ENCODE measurements at regions not wholly inside any gene's neighbourhood (a gene's known extent, or its start where the extent isn't known, plus 50 kb on each side); places are given as distances from the start of the nearest gene placed in this dataset.

GRCh38 chr5:145579301-145579700, 255.8 kb downstream of the PRELID2 start:
- no peak overlapping the region for H3K4me3 ChIP-seq (ENCODE audit: insufficient read depth, low read depth, low read length)
- ChIA-PET POLR2A (ENCODE audit: unreplicated experiment) (no interaction called here), CTCF (no interaction called here)
- intact Hi-C loops (cut with micrococcal nuclease) (no loop called here), dilution Hi-C loops (cut with HindIII; ENCODE audit: low sequenced_read_pairs, unreplicated experiment) (no loop called here), in situ Hi-C loops (cut with MboI; ENCODE audit: low sequenced_read_pairs) (no loop called here)
- H2AK5ac ChIP-seq (ENCODE audit: low read depth, low read length), result no peak overlapping the region
- no peaks in the 10 kb centered on the region for H3K27me3 ChIP-seq (ENCODE audit: control insufficient read depth, insufficient read depth, low read length)
- no peak overlapping the region for H4K8ac ChIP-seq (ENCODE audit: low read depth in 2 of 2, low read length in 2 of 2)
- no peak overlapping the region for H2BK5ac ChIP-seq (ENCODE audit: low read depth, low read length, poor library complexity, severe bottlenecking)
- peaks cover 2% of the 10 kb centered on the region; the same call in 1 of the 2 replicates for H3K9me3 ChIP-seq (ENCODE audit: control insufficient read depth, insufficient read depth, low read length)
- no peaks in the 10 kb centered on the region for H3K79me1 ChIP-seq (ENCODE audit: low read depth in 1 of 2, low read length in 2 of 2)
- H2AK9ac ChIP-seq (replicated peaks; ENCODE audit: low read depth, low read length, poor library complexity), result no peak overlapping the region
- no peak for ATAC-seq (ENCODE audit: low read depth)
- H3K14ac ChIP-seq (replicated peaks; ENCODE audit: low read depth, low read length), result no peak overlapping the region
- no peak overlapping the region for H4K91ac ChIP-seq (ENCODE audit: insufficient read depth, low read depth, low read length)
- H4K20me1 ChIP-seq (ENCODE audit: insufficient read depth, low read length), result no peaks in the 10 kb centered on the region
- no peak overlapping the region for H4K5ac ChIP-seq (ENCODE audit: low read depth, low read length)
- no peak overlapping the region for H2AFZ ChIP-seq (replicated peaks; ENCODE audit: low read length, poor library complexity)
- no peak overlapping the region for H2BK20ac ChIP-seq (ENCODE audit: low read depth, low read length)
- H3K9me1 ChIP-seq (ENCODE audit: insufficient read depth, low read length), result no peaks in the 10 kb centered on the region
- H3K4me2 ChIP-seq (ENCODE audit: low read depth, low read length), result no peak overlapping the region
- H2BK15ac ChIP-seq (ENCODE audit: low read depth, low read length), result no peak overlapping the region
- TF ChIP-seq RAD21 (IDR thresholded peaks at IDR 0.05; ENCODE audit: low read length) (no peak), MAFK (IDR thresholded peaks at IDR 0.05; ENCODE audit: low read depth, low read length) (no peak), ELK1 (IDR thresholded peaks at IDR 0.05; ENCODE audit: borderline replicate concordance, low read depth, low read length) (no peak), FOS (IDR thresholded peaks at IDR 0.05; ENCODE audit: low read depth, low read length) (no peak), POLR2A (IDR thresholded peaks at IDR 0.05; ENCODE audit: low read depth, low read length) (no peak), CTCF (conservative IDR thresholded peaks at IDR 0.05; ENCODE audit: low read depth, low read length) (no peak), CHD1 (IDR thresholded peaks at IDR 0.05; ENCODE audit: low read depth, low read length) (no peak), CEBPB (IDR thresholded peaks at IDR 0.05; ENCODE audit: low read depth, low read length) (no peak), USF2 (IDR thresholded peaks at IDR 0.05; ENCODE audit: low read depth, low read length) (no peak), SMC3 (IDR thresholded peaks at IDR 0.05; ENCODE audit: low read depth, low read length) (no peak), RFX5 (IDR thresholded peaks at IDR 0.05; ENCODE audit: low read depth, low read length) (no peak), MXI1 (IDR thresholded peaks at IDR 0.05; ENCODE audit: borderline replicate concordance, low read depth, low read length) (no peak), NFE2L2 (IDR thresholded peaks at IDR 0.05; ENCODE audit: low read depth, low read length) (no peak), BHLHE40 (IDR thresholded peaks at IDR 0.05; ENCODE audit: low read depth, low read length) (no peak), MAZ (IDR thresholded peaks at IDR 0.05; ENCODE audit: borderline replicate concordance, low read depth, low read length) (no peak), RCOR1 (IDR thresholded peaks at IDR 0.05; ENCODE audit: insufficient replicate concordance, low read length) (no peak)
- H3K18ac ChIP-seq (ENCODE audit: low read depth, low read length), result no peak overlapping the region
- no peak overlapping the region for H3K4ac ChIP-seq (ENCODE audit: low read depth, low read length)
- no peaks in the 10 kb centered on the region for H3K36me3 ChIP-seq (ENCODE audit: control insufficient read depth, insufficient read depth, low read length)
- no peak overlapping the region for H2BK120ac ChIP-seq (ENCODE audit: low read depth, low read length)
- BruUV-seq (replicated peaks), result no TSS peak
- H3K56ac ChIP-seq (ENCODE audit: extremely low read depth, insufficient read depth, low read length), result no peak overlapping the region
- no peak overlapping the region for H3K27ac ChIP-seq (ENCODE audit: insufficient read depth, low read length)
- H3K9ac ChIP-seq (ENCODE audit: low read depth, low read length), result no peak overlapping the region
- no peak for DNase-seq
- no peak overlapping the region for H3K23ac ChIP-seq (ENCODE audit: low read depth, low read length)
- no peaks in the 10 kb centered on the region for H3K4me1 ChIP-seq (ENCODE audit: control insufficient read depth, insufficient read depth, low read length)
- no CpG with 5 or more reads among the region's 1 CpG for WGBS, 2 experiments (ENCODE audit: extremely low coverage in 2 of 2, insufficient read length in 1 of 2)

All from IMR-90 (cell line).